SK-N-SH (cell line): ENCODE measurements at regions not wholly inside any gene's neighbourhood (a gene's known extent, or its start where the extent isn't known, plus 50 kb on each side); places are given as distances from the start of the nearest gene placed in this dataset.

Experiments used
- CTCF ChIP-seq: fragments of 200-600 bp; sonication (generic); IDR thresholded peaks from 2 replicates; pipeline ENCODE4 v1.6.1; 2017; ENCODE audit warnings: antibody characterized with exemption, mild to moderate bottlenecking, moderate library complexity
- MXI1 ChIP-seq: IDR thresholded peaks from 2 replicates; pipeline ENCODE4 v1.6.1; 2012; ENCODE audit warnings: mild to moderate bottlenecking, low read depth, low read length, improper control_type of control experiment
- POLR2AphosphoS5 ChIP-seq: IDR thresholded peaks from 2 replicates; pipeline ENCODE4 v1.6.1; 2012; ENCODE audit warnings: low read depth, low read length
- REST ChIP-seq: IDR thresholded peaks from 2 replicates; pipeline ENCODE4 v1.6.1; 2012; ENCODE audit warnings: mild to moderate bottlenecking, low read depth, low read length, moderate library complexity
- SIN3A ChIP-seq: IDR thresholded peaks from 2 replicates; pipeline ENCODE4 v1.6.1; 2012; ENCODE audit warnings: low read depth, mild to moderate bottlenecking, low read length, moderate library complexity, borderline replicate concordance
- TCF12 ChIP-seq: IDR thresholded peaks from 2 replicates; pipeline ENCODE4 v1.4.0; 2012
- USF2 ChIP-seq: fragments of 150-350 bp; IDR thresholded peaks from 2 replicates; pipeline ENCODE4 v1.6.1; 2017; ENCODE audit warnings: antibody characterized with exemption, low read length, low read depth, borderline replicate concordance

- no peak for TF ChIP-seq CTCF
- TF ChIP-seq SIN3A: no peak
- no peak for TF ChIP-seq TCF12
- TF ChIP-seq POLR2AphosphoS5: no peak
- no peak for TF ChIP-seq REST
- no peak for TF ChIP-seq USF2
- no peak for TF ChIP-seq MXI1
Measured at GRCh38 chr13:53890696-53891095, 862.1 kb downstream of the OLFM4 start.
